Neural progenitor cell (in vitro differentiated cells): ENCODE measurements at regions not wholly inside any gene's neighbourhood (a gene's known extent, or its start where the extent isn't known, plus 50 kb on each side); places are given as distances from the start of the nearest gene placed in this dataset.

Experiments used
- DNase-seq: peaks from one replicate; pipeline ENCODE4 v3.0.0-alpha.2; 2016; ENCODE audit warnings: low spot score
- H2AFZ ChIP-seq: fragments of 200-600 bp; sonication (generic); replicated peaks from 2 replicates; pipeline ENCODE4 v1.6.1; 2016; ENCODE audit warnings: antibody characterized with exemption
- H3F3A ChIP-seq: fragments of 200-600 bp; sonication (generic); 2 replicates; pipeline ENCODE4 v1.6.1; 2016; ENCODE audit warnings: antibody characterized with exemption, low read depth
- H3K27ac ChIP-seq: fragments of 200-600 bp; sonication (generic); 2 replicates; pipeline ENCODE4 v1.5.1; 2016; ENCODE audit warnings: mild to moderate bottlenecking
- H3K27me3 ChIP-seq: fragments of 200-600 bp; sonication (generic); 2 replicates; pipeline ENCODE4 v1.6.1; 2016; ENCODE audit warnings: mild to moderate bottlenecking, moderate library complexity
- H3K36me3 ChIP-seq: fragments of 200-600 bp; sonication (generic); 2 replicates; pipeline ENCODE4 v1.5.1; 2016
- H3K4me1 ChIP-seq: fragments of 200-600 bp; sonication (generic); 2 replicates; pipeline ENCODE4 v1.6.1; 2016; ENCODE audit warnings: mixed run types
- H3K4me2 ChIP-seq: fragments of 200-600 bp; sonication (generic); 2 replicates; pipeline ENCODE4 v1.6.1; 2016
- H3K4me3 ChIP-seq: fragments of 200-600 bp; sonication (generic); 2 replicates; pipeline ENCODE4 v1.5.1; 2016
- H3K79me2 ChIP-seq: fragments of 200-600 bp; sonication (generic); 2 replicates; pipeline ENCODE4 v1.6.1; 2016; ENCODE audit warnings: low read depth
- H3K9ac ChIP-seq: fragments of 200-600 bp; sonication (generic); 2 replicates; pipeline ENCODE4 v1.6.1; 2016
- H3K9me3 ChIP-seq: fragments of 200-600 bp; sonication (generic); 2 replicates; pipeline ENCODE4 v1.5.1; 2016; ENCODE audit warnings: low read depth
- H4K20me1 ChIP-seq: fragments of 200-600 bp; sonication (generic); 2 replicates; pipeline ENCODE4 v1.6.1; 2016; ENCODE audit warnings: low read depth
- H3K27ac Mint-ChIP-seq: 3 replicates; pipeline ENCODE4 v1.8.0; 2021; ENCODE audit warnings: mixed read lengths
- H3K27me3 Mint-ChIP-seq: 2 replicates; pipeline ENCODE4 v1.8.0; 2022; ENCODE audit warnings: low read depth, mild to moderate bottlenecking, inconsistent platforms, moderate library complexity, mixed read lengths; ENCODE audit not compliant: insufficient read depth
- H3K36me3 Mint-ChIP-seq: 3 replicates; pipeline ENCODE4 v1.8.0; 2021; ENCODE audit warnings: mixed read lengths
- H3K4me1 Mint-ChIP-seq: 3 replicates; pipeline ENCODE4 v1.8.0; 2021; ENCODE audit warnings: mixed read lengths
- H3K4me3 Mint-ChIP-seq: 3 replicates; pipeline ENCODE4 v1.8.0; 2021; ENCODE audit warnings: mild to moderate bottlenecking, moderate library complexity, mixed read lengths
- H3K9me3 Mint-ChIP-seq: 3 replicates; pipeline ENCODE4 v1.8.0; 2020; ENCODE audit warnings: mixed read lengths
- CTCF ChIP-seq: fragments of 200-600 bp; sonication (generic); IDR thresholded peaks from 2 replicates; pipeline ENCODE4 v1.5.1; 2017; ENCODE audit warnings: antibody characterized with exemption, mild to moderate bottlenecking
- EZH2 ChIP-seq: fragments of 200-600 bp; sonication (generic); IDR thresholded peaks from 2 replicates; pipeline ENCODE4 v1.6.1; 2017; ENCODE audit warnings: antibody characterized with exemption, mild to moderate bottlenecking, moderate library complexity
- EZH2phosphoT487 ChIP-seq: fragments of 200-600 bp; sonication (generic); IDR thresholded peaks from 2 replicates; pipeline ENCODE4 v1.6.1; 2017; ENCODE audit warnings: antibody characterized with exemption

- H3K79me2 ChIP-seq: no peaks in the 10 kb centered on the region
- Mint-ChIP-seq H3K4me1 (peaks cover 19% of the 10 kb centered on the region), H3K27ac (no peak overlapping the region), H3K36me3 (no peaks in the 10 kb centered on the region), H3K27me3 (peaks cover 10% of the 10 kb centered on the region), H3K4me3 (no peak overlapping the region), H3K9me3 (no peaks in the 10 kb centered on the region)
- no peak overlapping the region for H2AFZ ChIP-seq
- no peaks in the 10 kb centered on the region for H3K36me3 ChIP-seq
- peak; percentile 24 for DNase-seq
- no peak overlapping the region for H3K9ac ChIP-seq
- H3K4me2 ChIP-seq: peak overlapping the region; percentile 4
- H3K27ac ChIP-seq: no peak overlapping the region
- H3F3A ChIP-seq: no peaks in the 10 kb centered on the region
- TF ChIP-seq CTCF: no peak
- TF ChIP-seq EZH2phosphoT487: no peak
- no peak for TF ChIP-seq EZH2
- H3K4me3 ChIP-seq: no peak overlapping the region
- no peaks in the 10 kb centered on the region for H4K20me1 ChIP-seq
- H3K4me1 ChIP-seq: peaks cover 19% of the 10 kb centered on the region
- no peaks in the 10 kb centered on the region for H3K9me3 ChIP-seq
- H3K27me3 ChIP-seq: no peaks in the 10 kb centered on the region
Measured at GRCh38 chr1:218890451-218890850, 283.2 kb upstream of the LYPLAL1 start.

GRCh38 chr1:218891577-218891976, 282.1 kb upstream of the LYPLAL1 start:
- peaks cover 19% of the 10 kb centered on the region for H3K4me1 Mint-ChIP-seq
- Histone ChIP-seq H3K9me3 (no peaks in the 10 kb centered on the region), H3K4me3 (no peak overlapping the region), H3F3A (no peaks in the 10 kb centered on the region), H3K4me1 (peaks cover 19% of the 10 kb centered on the region), H4K20me1 (no peaks in the 10 kb centered on the region), H2AFZ (no peak overlapping the region), H3K4me2 (no peak overlapping the region), H3K9ac (no peak overlapping the region), H3K27ac (no peak overlapping the region), H3K36me3 (no peaks in the 10 kb centered on the region), H3K79me2 (no peaks in the 10 kb centered on the region), H3K27me3 (no peaks in the 10 kb centered on the region)
- no peak overlapping the region for H3K4me3 Mint-ChIP-seq
- DNase-seq: no peak
- TF ChIP-seq EZH2phosphoT487 (no peak), CTCF (no peak), EZH2 (no peak)
- H3K9me3 Mint-ChIP-seq: no peaks in the 10 kb centered on the region
- H3K27ac Mint-ChIP-seq: no peak overlapping the region
- H3K27me3 Mint-ChIP-seq: peaks cover 10% of the 10 kb centered on the region
- H3K36me3 Mint-ChIP-seq: no peaks in the 10 kb centered on the region

- Histone ChIP-seq H4K20me1 (no peaks in the 10 kb centered on the region), H3K79me2 (no peaks in the 10 kb centered on the region), H3K9ac (no peak overlapping the region), H3K4me2 (no peak overlapping the region), H3K27me3 (no peaks in the 10 kb centered on the region), H3F3A (no peaks in the 10 kb centered on the region), H3K36me3 (no peaks in the 10 kb centered on the region), H3K9me3 (no peaks in the 10 kb centered on the region), H3K27ac (no peak overlapping the region), H2AFZ (no peak overlapping the region), H3K4me1 (peaks cover 15% of the 10 kb centered on the region), H3K4me3 (no peak overlapping the region)
- Mint-ChIP-seq H3K27ac (no peak overlapping the region), H3K36me3 (no peaks in the 10 kb centered on the region), H3K4me3 (no peak overlapping the region), H3K4me1 (peaks cover 12% of the 10 kb centered on the region), H3K9me3 (no peaks in the 10 kb centered on the region), H3K27me3 (peaks cover 3% of the 10 kb centered on the region)
- no peak for DNase-seq
- TF ChIP-seq EZH2: no peak
- no peak for TF ChIP-seq EZH2phosphoT487
- no peak for TF ChIP-seq CTCF
Measured at GRCh38 chr1:218895064-218895587, 278.6 kb upstream of the LYPLAL1 start.

- TF ChIP-seq EZH2 (no peak), CTCF (no peak), EZH2phosphoT487 (no peak)
- H3K27me3 ChIP-seq: no peaks in the 10 kb centered on the region
- H3K79me2 ChIP-seq: no peaks in the 10 kb centered on the region
- Mint-ChIP-seq H3K27me3 (peaks cover 3% of the 10 kb centered on the region), H3K27ac (no peak overlapping the region), H3K36me3 (no peaks in the 10 kb centered on the region), H3K4me3 (no peak overlapping the region), H3K4me1 (peaks cover 2% of the 10 kb centered on the region), H3K9me3 (no peaks in the 10 kb centered on the region)
- H3K4me1 ChIP-seq: peaks cover 5% of the 10 kb centered on the region
- H3K27ac ChIP-seq: no peak overlapping the region
- no peaks in the 10 kb centered on the region for H3K9me3 ChIP-seq
- DNase-seq: no peak
- no peak overlapping the region for H3K9ac ChIP-seq
- no peak overlapping the region for H3K4me3 ChIP-seq
- H4K20me1 ChIP-seq: no peaks in the 10 kb centered on the region
- no peak overlapping the region for H3K4me2 ChIP-seq
- no peak overlapping the region for H2AFZ ChIP-seq
- H3K36me3 ChIP-seq: no peaks in the 10 kb centered on the region
- no peaks in the 10 kb centered on the region for H3F3A ChIP-seq
Measured at GRCh38 chr1:218896202-218896601, 277.5 kb upstream of the LYPLAL1 start.
